HG03457 (cell line): ENCODE measurements at regions not wholly inside any gene's neighbourhood (a gene's known extent, or its start where the extent isn't known, plus 50 kb on each side); places are given as distances from the start of the nearest gene placed in this dataset.

Experiments used
- ATAC-seq: cut with Tn5 transposase; IDR thresholded peaks from one replicate; pipeline ENCODE4 v1.9.1; 2021; ENCODE audit warnings: moderate number of reproducible peaks; ENCODE audit not compliant: unreplicated experiment

GRCh38 chr1:63033211-63033610 is 249.3 kb downstream of the ATG4C start:
- ATAC-seq = no peak

DNA sequence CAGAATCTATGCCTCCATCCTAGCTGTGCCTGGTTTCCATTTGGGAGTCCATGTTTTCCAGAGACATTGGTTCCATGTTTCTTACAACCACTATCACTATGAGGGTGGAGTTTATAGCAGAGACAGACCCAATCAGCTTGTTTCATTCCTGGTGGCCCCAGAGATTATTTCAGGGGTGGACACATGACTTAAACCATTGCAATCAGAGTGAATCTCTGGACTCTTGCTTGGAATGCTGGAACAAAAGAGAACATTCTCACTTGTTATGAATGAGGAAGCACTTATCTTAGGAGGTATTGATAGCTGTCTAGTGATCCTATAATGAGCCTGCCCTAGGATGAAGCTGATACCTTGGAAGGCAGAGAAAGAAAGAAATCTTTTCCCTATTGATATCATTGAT is 250.3 kb downstream of the ATG4C start:
- ATAC-seq = no peak

DNA sequence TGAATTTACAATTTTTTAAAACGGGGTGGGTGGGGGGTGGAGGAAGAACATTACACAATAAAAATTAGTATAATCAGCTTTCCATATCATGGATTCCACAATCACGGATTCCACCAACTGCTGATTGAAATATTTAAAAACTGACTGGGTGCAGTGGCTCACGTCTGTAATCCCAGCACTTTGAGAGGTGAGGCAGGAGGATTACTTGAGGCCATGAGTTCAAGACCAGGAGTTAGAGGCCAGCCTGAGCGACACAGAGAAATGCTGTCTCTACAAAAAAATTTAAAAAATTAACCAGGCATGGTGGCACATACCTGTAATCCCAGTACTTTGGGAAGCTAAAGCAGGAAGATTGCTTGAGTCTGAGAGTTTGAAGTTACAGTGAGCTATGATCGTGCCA is 254.7 kb downstream of the ATG4C start:
- no peak for ATAC-seq

DNA sequence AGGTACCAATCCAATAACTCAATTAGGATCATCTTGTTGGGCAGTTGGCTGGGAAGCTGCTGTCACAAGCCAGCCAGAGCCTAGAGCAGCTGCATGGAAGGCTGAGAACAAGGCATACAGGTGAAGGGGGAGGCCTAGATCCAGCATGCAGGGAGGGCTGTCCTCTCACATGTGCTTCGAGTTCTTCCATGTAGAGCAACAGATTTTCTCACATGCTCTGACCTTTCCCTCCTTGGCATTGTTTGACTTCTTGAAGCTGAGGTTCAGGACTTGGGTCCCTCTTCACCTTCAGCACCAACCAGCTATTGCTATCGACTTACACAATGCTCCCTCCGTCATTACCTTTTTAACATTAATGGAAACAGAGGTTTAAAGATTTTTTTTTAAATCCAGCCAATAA is 257.7 kb downstream of the ATG4C start:
- no peak for ATAC-seq

DNA sequence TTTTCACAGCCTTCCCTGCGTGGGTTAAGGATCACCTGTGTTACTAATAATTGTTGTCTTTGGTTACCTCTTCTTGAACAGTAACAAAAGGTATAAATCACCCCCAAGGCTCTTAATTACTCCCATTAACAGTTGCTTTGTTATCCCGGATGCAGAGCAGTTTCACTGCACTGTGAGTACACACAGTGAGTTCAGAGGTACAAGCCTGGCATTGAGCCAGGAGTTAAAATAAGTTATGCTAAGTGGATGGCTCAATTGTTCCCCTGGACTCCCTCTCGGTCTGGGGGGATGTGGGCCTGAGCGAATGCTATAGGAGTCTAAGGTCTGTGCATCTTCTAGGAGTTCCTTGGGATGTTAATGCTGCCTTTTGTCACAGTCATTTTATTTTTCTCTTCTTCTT is 258.3 kb downstream of the ATG4C start:
- no peak for ATAC-seq

- no peak for ATAC-seq
Observed at GRCh38 chr1:63046539-63046938, 262.6 kb downstream of the ATG4C start.

DNA sequence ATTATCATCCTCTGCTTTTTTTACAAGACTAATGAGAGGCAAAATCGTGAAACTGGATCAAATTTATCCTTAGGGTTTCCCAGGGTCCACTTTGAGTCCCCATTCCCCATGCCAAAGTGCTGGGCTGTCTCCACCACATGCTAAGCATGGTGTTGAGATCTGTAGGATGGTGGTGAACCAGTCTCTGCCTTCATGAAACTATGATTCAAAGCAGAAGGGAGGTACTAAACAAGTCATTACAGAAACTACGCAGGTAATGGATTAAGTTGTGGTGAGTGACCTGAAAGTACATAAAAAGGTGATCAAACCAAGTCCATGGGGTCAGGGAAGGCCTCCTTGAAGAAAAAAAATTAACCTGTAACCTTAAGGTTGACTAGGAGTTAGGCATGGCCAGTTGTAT is 265.2 kb downstream of the ATG4C start:
- ATAC-seq = no peak

DNA sequence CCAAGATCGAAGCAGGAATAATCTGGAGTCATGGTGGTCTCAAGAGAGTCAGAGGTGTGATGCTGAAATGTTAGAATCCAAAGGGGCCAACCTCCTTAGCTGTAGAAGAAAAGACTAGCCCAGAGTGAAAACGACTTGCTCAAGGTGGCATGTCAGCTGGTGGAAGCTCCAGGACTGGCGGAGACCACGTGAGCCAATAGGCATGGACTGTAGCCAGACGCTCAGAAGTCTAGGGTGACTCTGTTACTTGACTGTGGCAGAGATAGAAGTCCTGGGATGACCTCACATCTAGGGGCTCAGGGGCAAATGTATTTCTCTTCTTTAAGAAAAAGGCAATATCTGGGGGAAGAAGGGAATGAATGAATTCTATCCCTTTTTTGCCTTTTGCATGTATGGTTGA is 267.4 kb downstream of the ATG4C start:
- ATAC-seq = no peak

DNA sequence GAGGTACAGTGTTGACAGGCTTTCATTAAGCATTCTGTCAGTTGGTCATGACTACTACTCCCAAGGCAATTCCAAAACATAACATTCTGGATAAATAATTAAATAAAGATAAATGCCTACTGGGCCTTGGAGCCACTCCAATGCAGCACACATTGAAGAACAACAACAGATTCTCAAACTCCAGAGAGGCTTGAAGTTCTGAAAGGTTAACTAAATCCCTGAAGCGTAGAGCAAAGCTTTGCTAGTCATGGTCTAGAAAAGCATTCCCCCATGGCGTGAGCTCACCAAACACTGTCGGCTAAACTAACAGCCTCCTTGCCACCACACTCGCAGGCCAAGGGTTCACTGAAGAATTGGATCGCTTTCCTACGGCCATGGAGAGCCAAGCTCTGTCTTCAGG is 268.0 kb downstream of the ATG4C start:
- no peak for ATAC-seq

DNA sequence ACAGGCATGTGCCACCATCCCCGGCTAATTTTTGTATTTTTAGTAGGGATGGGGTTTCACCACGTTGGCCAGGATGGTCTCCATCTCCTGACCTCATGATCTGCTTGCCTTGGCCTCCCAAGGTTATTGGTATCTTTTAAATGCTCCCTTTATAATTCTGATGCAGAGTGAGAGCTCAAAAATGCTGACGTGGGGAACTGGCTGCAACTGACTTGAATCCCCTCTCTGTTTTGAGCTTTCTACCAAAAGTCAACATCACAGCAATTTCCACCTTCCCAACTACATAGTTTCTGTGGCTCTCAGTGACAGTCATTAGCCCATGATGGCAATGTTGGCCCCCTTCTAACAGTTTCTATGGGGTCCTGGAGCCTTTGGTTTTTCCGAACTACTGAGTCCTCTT is 268.2 kb upstream of the FOXD3 start:
- ATAC-seq = no peak

- ATAC-seq = no peak
Observed at GRCh38 chr1:63063367-63063766, 259.0 kb upstream of the FOXD3 start.

DNA sequence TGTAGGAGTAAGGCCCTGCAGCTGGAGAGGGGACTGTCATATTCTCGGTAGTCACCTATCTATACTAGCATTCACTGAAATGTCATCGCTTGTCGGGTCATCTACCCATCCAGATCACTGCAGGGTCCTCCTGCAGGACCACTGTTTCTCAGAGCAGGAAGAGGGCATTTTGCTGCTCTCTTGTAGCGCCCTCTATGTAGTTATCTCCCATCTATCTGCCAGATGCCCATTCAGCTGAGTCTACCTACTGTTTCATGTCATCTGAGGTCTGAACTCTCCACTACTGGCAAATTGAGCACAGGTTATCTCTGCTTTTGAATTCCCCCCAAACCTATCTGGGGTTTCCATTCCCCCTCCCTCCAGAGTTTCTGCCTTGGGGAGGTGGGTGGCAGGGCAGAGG is 258.2 kb upstream of the FOXD3 start:
- no peak for ATAC-seq

DNA sequence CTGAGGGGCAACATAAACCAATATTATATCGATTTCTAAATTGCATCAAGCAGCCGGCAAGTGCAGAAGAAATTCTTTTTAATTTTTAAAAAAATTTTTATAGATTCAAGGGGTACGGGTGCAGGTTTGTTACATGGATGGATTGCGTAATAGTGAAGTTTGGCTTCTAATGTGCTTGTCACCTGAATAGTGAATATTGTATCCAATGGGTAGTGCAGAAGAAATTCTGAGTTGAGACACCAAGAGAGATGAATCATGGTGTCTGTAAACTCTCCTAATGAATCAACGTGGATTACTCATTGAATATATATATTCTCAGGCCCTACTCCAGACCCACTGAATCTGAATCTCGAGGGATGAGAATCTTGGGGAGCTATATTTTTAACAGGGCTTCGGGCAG is 253.7 kb upstream of the FOXD3 start:
- ATAC-seq = no peak

DNA sequence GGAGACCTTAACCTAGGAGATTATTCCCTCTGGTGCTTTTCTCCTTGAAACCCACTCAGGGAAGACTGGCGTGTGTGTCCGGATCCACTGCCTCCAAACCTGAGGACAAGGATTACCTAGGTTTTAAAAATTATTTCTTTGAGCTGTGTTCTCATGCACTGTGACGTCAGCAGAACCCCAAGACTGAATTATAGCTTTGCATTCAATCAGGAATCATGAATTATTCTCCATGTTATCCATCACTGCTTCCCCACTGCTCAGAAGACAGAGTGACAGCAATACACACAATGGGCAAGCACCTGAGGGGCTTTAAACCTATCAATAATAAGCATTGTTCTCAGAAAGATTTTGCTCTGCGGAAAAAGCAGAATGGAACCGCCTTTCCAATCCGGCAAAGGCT is 253.2 kb upstream of the FOXD3 start:
- no peak for ATAC-seq

DNA sequence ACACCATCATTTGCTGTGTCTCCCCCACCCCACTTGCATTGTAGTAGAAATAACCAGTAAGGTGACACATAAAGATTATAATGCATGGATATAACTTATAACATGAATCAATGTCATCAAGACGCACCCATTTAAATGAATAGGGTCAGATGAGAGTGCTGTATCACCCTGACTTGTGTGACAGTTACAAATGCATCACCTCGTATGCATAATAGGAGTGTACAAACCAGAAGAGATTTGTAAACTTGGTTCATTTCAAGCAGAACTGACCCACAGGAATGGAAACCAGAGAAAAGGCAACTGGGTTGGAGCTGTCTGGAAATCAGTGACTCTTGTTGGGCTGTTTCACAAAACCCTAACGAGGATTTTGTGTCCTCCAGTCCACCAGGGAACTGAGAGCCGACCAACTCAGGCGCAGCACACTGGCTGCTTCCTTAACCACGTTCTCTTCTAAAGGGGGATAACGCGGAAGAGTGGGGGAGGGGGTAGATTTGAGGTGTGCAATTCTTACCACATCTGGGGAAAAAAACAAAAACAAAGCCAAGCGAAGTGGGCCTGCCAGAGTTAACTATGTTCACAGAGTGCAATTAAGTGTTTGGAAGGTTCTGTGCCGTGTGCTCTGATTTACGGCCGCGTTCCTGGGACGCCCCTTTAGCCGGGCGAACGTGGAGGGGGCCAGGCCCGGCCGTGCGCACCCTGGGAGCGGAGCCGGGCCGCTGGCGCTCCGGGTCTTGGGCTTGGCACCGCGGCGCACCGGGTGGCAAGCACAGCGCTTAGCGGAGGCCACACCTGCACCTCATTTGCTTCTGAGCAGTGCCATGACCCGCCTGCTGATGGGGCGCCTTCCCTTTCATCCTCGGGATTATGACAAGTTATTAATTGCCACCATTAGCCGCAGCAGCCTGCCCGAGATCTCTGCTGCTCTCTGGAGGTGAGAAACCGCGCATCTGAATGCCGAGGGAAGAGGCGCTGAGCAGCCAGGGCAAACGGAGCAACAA is 248.8 kb upstream of the FOXD3 start:
- no peak for ATAC-seq

- no peak for ATAC-seq
Observed at GRCh38 chr1:63074321-63074720, 248.0 kb upstream of the FOXD3 start.

- no peak for ATAC-seq
Observed at GRCh38 chr1:63082766-63083165, 239.6 kb upstream of the FOXD3 start.

- ATAC-seq = no peak
Observed at GRCh38 chr1:63087966-63088365, 234.4 kb upstream of the FOXD3 start.

- ATAC-seq = no peak
Observed at GRCh38 chr1:63099188-63099587, 223.2 kb upstream of the FOXD3 start.

- no peak for ATAC-seq
Observed at GRCh38 chr1:63101336-63101735, 221.0 kb upstream of the FOXD3 start.

- ATAC-seq = no peak
Observed at GRCh38 chr1:63103682-63104081, 218.7 kb upstream of the FOXD3 start.

DNA sequence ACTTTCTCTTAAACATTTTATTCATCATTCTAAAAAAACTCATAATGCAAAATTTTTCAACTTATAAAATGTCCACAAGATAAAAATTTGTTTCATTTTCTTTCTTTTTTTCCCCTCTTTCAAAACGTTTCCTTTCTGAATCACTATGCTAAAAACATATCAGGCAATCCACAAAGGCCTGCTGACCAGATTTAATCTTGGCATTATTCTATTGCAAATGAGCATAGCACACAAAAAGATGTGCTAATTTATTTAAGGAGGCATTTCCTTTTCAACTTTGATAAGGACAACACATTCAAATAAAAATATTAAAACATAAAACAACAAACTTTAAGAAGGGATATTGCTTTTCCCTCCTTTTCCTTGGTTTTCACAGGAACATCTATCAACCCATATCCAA is 215.3 kb upstream of the FOXD3 start:
- no peak for ATAC-seq

GRCh38 chr1:63108206-63108605 is 214.2 kb upstream of the FOXD3 start:
- no peak for ATAC-seq
